HTR-8/SVneo (cell line): ENCODE measurements at regions not wholly inside any gene's neighbourhood (a gene's known extent, or its start where the extent isn't known, plus 50 kb on each side); places are given as distances from the start of the nearest gene placed in this dataset.

Experiments
- DNase-seq: peaks from one replicate; pipeline ENCODE4 v3.0.0; 2011; ENCODE audit warnings: low spot score, mixed read lengths; ENCODE audit not compliant: insufficient read length
- FAIRE-seq: peaks from 2 replicates; lab custom pipeline; 2011; peaks lifted over from hg19 to GRCh38; lab: Jason Lieb, UNC

GRCh38 chr12:127538316-127538715, 728.7 kb upstream of the TMEM132C start:
- FAIRE-seq, result no peak
- no peak for DNase-seq

- no peak for DNase-seq
- no peak for FAIRE-seq
These were observed 727.6 kb upstream of the TMEM132C start for GRCh38 chr12:127539226-127539858.

- FAIRE-seq (no peak), DNase-seq (no peak)
These were observed 724.6 kb upstream of the TMEM132C start for GRCh38 chr12:127542391-127542790.

GRCh38 chr12:127542931-127543330, 724.0 kb upstream of the TMEM132C start:
- DNase-seq, result no peak
- no peak for FAIRE-seq

GRCh38 chr12:127546721-127547505, 720.1 kb upstream of the TMEM132C start:
- DNase-seq (no peak), FAIRE-seq (no peak)

GRCh38 chr12:127548123-127548553, 718.8 kb upstream of the TMEM132C start:
- no peak for FAIRE-seq
- DNase-seq, result no peak

- DNase-seq, result peak; percentile 32
These were observed 716.7 kb upstream of the TMEM132C start for GRCh38 chr12:127550271-127550670.

GRCh38 chr12:127552838-127553237, 714.1 kb upstream of the TMEM132C start:
- DNase-seq (no peak), FAIRE-seq (no peak)

More at GRCh38 chr12:127550271-127550670, 716.7 kb upstream of the TMEM132C start:
- no peak for FAIRE-seq

GRCh38 chr12:127555071-127555470, 711.9 kb upstream of the TMEM132C start:
- FAIRE-seq, result no peak
- no peak for DNase-seq

GRCh38 chr12:127556231-127556886, 710.6 kb upstream of the TMEM132C start:
- DNase-seq, result no peak
- FAIRE-seq, result no peak

GRCh38 chr12:127558361-127558760, 708.6 kb upstream of the TMEM132C start:
- no peak for DNase-seq
- FAIRE-seq, result peak; percentile 26

- FAIRE-seq (peak; percentile 95), DNase-seq (peak; percentile 89)
These were observed 707.5 kb upstream of the TMEM132C start for GRCh38 chr12:127559349-127560040.

GRCh38 chr12:127560041-127560478, 706.9 kb upstream of the TMEM132C start:
- FAIRE-seq, result no peak
- DNase-seq, result no peak

- no peak for DNase-seq
- no peak for FAIRE-seq
These were observed 704.2 kb upstream of the TMEM132C start for GRCh38 chr12:127562816-127563215.

- FAIRE-seq, result no peak
- DNase-seq, result no peak
These were observed 701.7 kb upstream of the TMEM132C start for GRCh38 chr12:127565241-127565640.

- FAIRE-seq (no peak), DNase-seq (no peak)
These were observed 699.4 kb upstream of the TMEM132C start for GRCh38 chr12:127567531-127567930.

GRCh38 chr12:127570387-127570786, 696.6 kb upstream of the TMEM132C start:
- DNase-seq (no peak), FAIRE-seq (no peak)

- DNase-seq, result no peak
- FAIRE-seq, result no peak
These were observed 696.1 kb upstream of the TMEM132C start for GRCh38 chr12:127570793-127571360.

- FAIRE-seq, result no peak
- DNase-seq, result no peak
These were observed 695.4 kb upstream of the TMEM132C start for GRCh38 chr12:127571578-127571977.

GRCh38 chr12:127579446-127579845, 687.5 kb upstream of the TMEM132C start:
- DNase-seq, result no peak
- FAIRE-seq, result no peak
